Cardiac septum (tissue), 1 donor: ENCODE measurements at regions not wholly inside any gene's neighbourhood (a gene's known extent, or its start where the extent isn't known, plus 50 kb on each side); places are given as distances from the start of the nearest gene placed in this dataset.

Experiments used
- DNase-seq: peaks from one replicate; pipeline ENCODE4 v3.0.0-alpha.2; 2020; ENCODE audit warnings: low spot score
- intact Hi-C: fragments of 100-400 bp; cut with DNase I; formaldehyde crosslinking; loops from one replicate; pipeline ENCODE4 v1.14.0; 2022
- donor health status: DM: no; HTN: no; CAD: no.

DNA sequence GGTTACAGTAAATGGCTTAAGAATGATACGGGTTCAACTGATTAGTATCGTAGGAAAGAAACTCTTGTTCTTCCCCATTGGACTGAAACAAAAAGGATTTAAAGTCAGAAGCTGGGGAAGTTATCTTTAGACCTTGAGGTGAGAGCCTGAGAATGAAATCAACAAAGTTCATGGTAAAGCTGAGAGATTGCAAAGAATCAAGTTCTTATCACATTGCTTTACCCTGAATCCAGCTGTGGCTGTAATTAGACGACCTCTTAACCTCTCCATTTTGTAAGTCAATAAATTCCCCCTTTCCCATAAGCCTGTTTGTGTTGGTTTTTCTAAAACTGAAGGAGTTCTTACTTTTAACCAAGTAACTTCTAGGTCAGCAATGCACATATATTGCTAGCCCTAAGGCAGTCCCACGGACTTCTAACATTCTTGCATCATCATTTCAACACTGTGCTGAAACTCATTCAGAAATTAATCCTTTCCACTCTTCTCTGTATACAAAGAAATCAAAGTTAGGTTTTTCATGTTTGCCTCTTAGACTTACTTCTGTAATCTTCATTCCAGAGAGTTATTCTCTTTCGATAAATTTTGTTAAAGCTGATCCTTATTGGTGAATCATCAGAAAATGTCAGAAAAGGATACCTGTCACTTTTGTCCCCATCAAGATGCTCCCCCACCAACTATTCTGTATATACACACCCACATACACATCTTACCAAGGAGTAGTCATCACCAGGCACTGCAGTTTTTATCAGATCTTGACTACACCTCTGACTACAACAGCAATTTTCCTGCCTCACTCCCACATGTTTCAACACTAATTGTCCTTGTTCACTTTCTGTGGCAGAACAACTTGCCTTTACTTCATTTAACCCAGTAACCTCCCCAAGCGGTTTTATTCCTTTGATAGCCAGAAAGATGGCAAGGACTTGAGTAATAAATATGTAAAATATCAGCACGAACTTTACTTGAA, 77.9 kb upstream of the STK26 start:
- no peak for DNase-seq
- intact Hi-C loops = no loop called here

GRCh38 chrX:131951166-131951565, 71.9 kb upstream of the STK26 start:
- intact Hi-C loops = no loop called here
- no peak for DNase-seq

GRCh38 chrX:131955099-131955777, 67.9 kb upstream of the STK26 start:
- intact Hi-C loops = no loop called here
- DNase-seq = no peak

- DNase-seq = no peak
- intact Hi-C loops = no loop called here
Measured at GRCh38 chrX:131958724-131959123, 64.4 kb upstream of the STK26 start.

GRCh38 chrX:131970347-131970746, 52.8 kb upstream of the STK26 start:
- intact Hi-C loops = no loop called here
- DNase-seq = no peak
